ENCODE measurements at regions not wholly inside any gene's neighbourhood (a gene's known extent, or its start where the extent isn't known, plus 50 kb on each side); places are given as distances from the start of the nearest gene placed in this dataset.

- Histone ChIP-seq H4K8ac (ENCODE audit: low read depth in 2 of 2, low read length in 2 of 2) (no peak overlapping the region), H4K5ac (ENCODE audit: low read depth, low read length) (no peak overlapping the region), H2BK120ac (ENCODE audit: low read depth, low read length) (no peak overlapping the region), H3K36me3 (ENCODE audit: control insufficient read depth, insufficient read depth, low read length) (no peaks in the 10 kb centered on the region), H3K4ac (ENCODE audit: low read depth, low read length) (no peak overlapping the region), H3K14ac (replicated peaks; ENCODE audit: low read depth, low read length) (no peak overlapping the region), H4K20me1 (ENCODE audit: insufficient read depth, low read length) (no peaks in the 10 kb centered on the region), H4K91ac (ENCODE audit: insufficient read depth, low read depth, low read length) (no peak overlapping the region), H3K9ac (ENCODE audit: low read depth, low read length) (no peak overlapping the region), H3K9me1 (ENCODE audit: insufficient read depth, low read length) (no peaks in the 10 kb centered on the region), H2AFZ (replicated peaks; ENCODE audit: low read length, poor library complexity) (no peak overlapping the region), H3K18ac (ENCODE audit: low read depth, low read length) (no peak overlapping the region), H2BK15ac (ENCODE audit: low read depth, low read length) (no peak overlapping the region), H2AK9ac (replicated peaks; ENCODE audit: low read depth, low read length, poor library complexity) (no peak overlapping the region), H3K4me2 (ENCODE audit: low read depth, low read length) (no peak overlapping the region), H3K56ac (ENCODE audit: extremely low read depth, insufficient read depth, low read length) (no peak overlapping the region), H3K23ac (ENCODE audit: low read depth, low read length) (no peak overlapping the region), H3K79me1 (ENCODE audit: low read depth in 1 of 2, low read length in 2 of 2) (no peaks in the 10 kb centered on the region), H3K4me3 (ENCODE audit: insufficient read depth, low read depth, low read length) (no peak overlapping the region), H3K27ac (ENCODE audit: insufficient read depth, low read length) (no peak overlapping the region), H3K4me1 (ENCODE audit: control insufficient read depth, insufficient read depth, low read length) (no peaks in the 10 kb centered on the region), H2BK20ac (ENCODE audit: low read depth, low read length) (no peak overlapping the region), H2BK5ac (ENCODE audit: low read depth, low read length, poor library complexity, severe bottlenecking) (no peak overlapping the region), H3K9me3 (ENCODE audit: control insufficient read depth, insufficient read depth, low read length) (no peaks in the 10 kb centered on the region; the same call in 1 of the 2 replicates), H3K27me3 (ENCODE audit: control insufficient read depth, insufficient read depth, low read length) (no peaks in the 10 kb centered on the region), H2AK5ac (ENCODE audit: low read depth, low read length) (no peak overlapping the region)
- intact Hi-C loops (cut with micrococcal nuclease) (no loop called here), dilution Hi-C loops (cut with HindIII; ENCODE audit: low sequenced_read_pairs, unreplicated experiment) (no loop called here), in situ Hi-C loops (cut with MboI; ENCODE audit: low sequenced_read_pairs) (no loop called here)
- TF ChIP-seq, protein P1, sequence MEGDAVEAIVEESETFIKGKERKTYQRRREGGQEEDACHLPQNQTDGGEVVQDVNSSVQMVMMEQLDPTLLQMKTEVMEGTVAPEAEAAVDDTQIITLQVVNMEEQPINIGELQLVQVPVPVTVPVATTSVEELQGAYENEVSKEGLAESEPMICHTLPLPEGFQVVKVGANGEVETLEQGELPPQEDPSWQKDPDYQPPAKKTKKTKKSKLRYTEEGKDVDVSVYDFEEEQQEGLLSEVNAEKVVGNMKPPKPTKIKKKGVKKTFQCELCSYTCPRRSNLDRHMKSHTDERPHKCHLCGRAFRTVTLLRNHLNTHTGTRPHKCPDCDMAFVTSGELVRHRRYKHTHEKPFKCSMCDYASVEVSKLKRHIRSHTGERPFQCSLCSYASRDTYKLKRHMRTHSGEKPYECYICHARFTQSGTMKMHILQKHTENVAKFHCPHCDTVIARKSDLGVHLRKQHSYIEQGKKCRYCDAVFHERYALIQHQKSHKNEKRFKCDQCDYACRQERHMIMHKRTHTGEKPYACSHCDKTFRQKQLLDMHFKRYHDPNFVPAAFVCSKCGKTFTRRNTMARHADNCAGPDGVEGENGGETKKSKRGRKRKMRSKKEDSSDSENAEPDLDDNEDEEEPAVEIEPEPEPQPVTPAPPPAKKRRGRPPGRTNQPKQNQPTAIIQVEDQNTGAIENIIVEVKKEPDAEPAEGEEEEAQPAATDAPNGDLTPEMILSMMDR (conservative IDR thresholded peaks at IDR 0.05; ENCODE audit: low read depth, low read length): no peak
- TF ChIP-seq CHD1 (IDR thresholded peaks at IDR 0.05; ENCODE audit: low read depth, low read length) (no peak), RAD21 (IDR thresholded peaks at IDR 0.05; ENCODE audit: low read length) (no peak), RFX5 (IDR thresholded peaks at IDR 0.05; ENCODE audit: low read depth, low read length) (no peak), FOS (IDR thresholded peaks at IDR 0.05; ENCODE audit: low read depth, low read length) (no peak), ELK1 (IDR thresholded peaks at IDR 0.05; ENCODE audit: borderline replicate concordance, low read depth, low read length) (no peak), POLR2A (IDR thresholded peaks at IDR 0.05; ENCODE audit: low read depth, low read length) (no peak), CEBPB (IDR thresholded peaks at IDR 0.05; ENCODE audit: low read depth, low read length) (no peak), NFE2L2 (IDR thresholded peaks at IDR 0.05; ENCODE audit: low read depth, low read length) (no peak)
- TF ChIP-seq, protein P2, sequence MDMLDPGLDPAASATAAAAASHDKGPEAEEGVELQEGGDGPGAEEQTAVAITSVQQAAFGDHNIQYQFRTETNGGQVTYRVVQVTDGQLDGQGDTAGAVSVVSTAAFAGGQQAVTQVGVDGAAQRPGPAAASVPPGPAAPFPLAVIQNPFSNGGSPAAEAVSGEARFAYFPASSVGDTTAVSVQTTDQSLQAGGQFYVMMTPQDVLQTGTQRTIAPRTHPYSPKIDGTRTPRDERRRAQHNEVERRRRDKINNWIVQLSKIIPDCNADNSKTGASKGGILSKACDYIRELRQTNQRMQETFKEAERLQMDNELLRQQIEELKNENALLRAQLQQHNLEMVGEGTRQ (IDR thresholded peaks at IDR 0.05; ENCODE audit: low read depth, low read length): no peak
- ChIA-PET CTCF (no interaction called here), POLR2A (ENCODE audit: unreplicated experiment) (no interaction called here)
- WGBS, 2 experiments (ENCODE audit: extremely low coverage in 2 of 2, insufficient read length in 1 of 2): no CpG with 5 or more reads among the region's 1 CpG
- ATAC-seq (ENCODE audit: low read depth) (no peak), DNase-seq (no peak)
- no TSS peak for BruUV-seq (replicated peaks)
Observed at GRCh38 chr7:20507157-20507556, 108.3 kb upstream of the ABCB5 start.
